ENCODE measurements at regions not wholly inside any gene's neighbourhood (a gene's known extent, or its start where the extent isn't known, plus 50 kb on each side); places are given as distances from the start of the nearest gene placed in this dataset.

- no peak for TF ChIP-seq CTCF (IDR thresholded peaks at IDR 0.05)
- TF ChIP-seq POLR2AphosphoS5 (IDR thresholded peaks at IDR 0.05): no peak
- no peak for TF ChIP-seq POLR2A (IDR thresholded peaks at IDR 0.05)
Measured at GRCh38 chr20:63125581-63125837, 90.4 kb downstream of the YTHDF1 start.
